K562 (cell line): ENCODE measurements at regions not wholly inside any gene's neighbourhood (a gene's known extent, or its start where the extent isn't known, plus 50 kb on each side); places are given as distances from the start of the nearest gene placed in this dataset.
"Not testable (repeated sequence)": the region's sequence is repeated elsewhere in the genome, so short reads cannot be mapped to it uniquely, and the experiment has no call there.

ENCODE experiments used
- ATAC-seq: fragments of 200-7000 bp; cut with Tn5 transposase; 3 replicates; pipeline ENCODE4 v1.9.1; 2020; ENCODE audit warnings: moderate library complexity
- BruUV-seq: library from RNA; stranded (reverse); fragments of 400-500 nt; replicated peaks from 2 replicates; lab custom pipeline; 2021; lab: Mats Ljungman, UMichigan
- CTCF ChIA-PET: fragments of 300-600 bp; formaldehyde crosslinking; extraction: SDS; loops from one replicate; lab custom pipeline; 2021; ENCODE audit warnings: low intra/inter-chr PET ratio; lab: Yijun Ruan, JAX
- POLR2A ChIA-PET: fragments of 300-600, 350-650 bp; sonication (Branson Sonifier 250); formaldehyde crosslinking; extraction: SDS; loops from one replicate; lab custom pipeline; 2021; ENCODE audit warnings: antibody characterized with exemption, inconsistent platforms; lab: Yijun Ruan, JAX
- DNase-seq, 4 experiments: peaks; one replicate each; pipeline versions ENCODE4 v3.0.0 to v3.0.0-alpha.2; 2011 to 2018; ENCODE audit warnings: low spot score in 3 of 4, mixed read lengths in 3 of 4; ENCODE audit errors: extremely low read depth in 1 of 4
- FAIRE-seq: peaks from 2 replicates; lab custom pipeline; 2011; peaks lifted over from hg19 to GRCh38; lab: Jason Lieb, UNC
- H2AFZ ChIP-seq: 2 replicates; pipeline ENCODE4 v1.6.0; 2011; ENCODE audit warnings: low read depth, low read length, control low read depth, inconsistent platforms
- H3K27ac ChIP-seq: fragments of 200-600 bp; 3 replicates; pipeline ENCODE4 v1.8.0; 2011; ENCODE audit warnings: low read depth, mild to moderate bottlenecking, control low read depth, inconsistent platforms, low read length, moderate library complexity, mixed read lengths; ENCODE audit errors: extremely low read depth
- H3K27me3 ChIP-seq, 2 experiments: fragments of 300-600 bp in 1 of 2; 2 replicates in 1 of 2; 3 replicates in 1 of 2; pipeline versions ENCODE4 v1.6.0 to v1.8.0; 2011; ENCODE audit warnings: inconsistent platforms in 2 of 2, low read length in 2 of 2, mild to moderate bottlenecking in 1 of 2, mixed read lengths in 1 of 2, moderate library complexity in 1 of 2; ENCODE audit not compliant: control insufficient read depth in 2 of 2, insufficient read depth in 2 of 2
- H3K36me3 ChIP-seq: fragments of 300-600 bp; 3 replicates; pipeline ENCODE4 v1.8.0; 2011; ENCODE audit warnings: mild to moderate bottlenecking, low read length, inconsistent platforms; ENCODE audit not compliant: control insufficient read depth, insufficient read depth
- H3K4me1 ChIP-seq, 2 experiments: fragments of 200-600 bp in 1 of 2; replicated peaks in 1 of 2; 2 replicates in 1 of 2; 3 replicates in 1 of 2; pipeline versions ENCODE4 v1.5.1 to v1.8.0; 2011; ENCODE audit warnings: inconsistent platforms in 2 of 2, low read length in 2 of 2, mild to moderate bottlenecking in 1 of 2, mixed read lengths in 1 of 2, moderate library complexity in 1 of 2; ENCODE audit not compliant: control insufficient read depth in 2 of 2, insufficient read depth in 2 of 2
- H3K4me2 ChIP-seq: 2 replicates; pipeline ENCODE4 v1.6.1; 2011; ENCODE audit warnings: low read length, control low read depth, inconsistent platforms, mixed read lengths; ENCODE audit not compliant: insufficient read depth
- H3K4me3 ChIP-seq: fragments of 200-600 bp; sonication (generic), shearing (Covaris generic); 2 replicates; pipeline ENCODE4 v1.5.1; 2016; ENCODE audit warnings: control low read depth, inconsistent platforms
- H3K79me2 ChIP-seq: fragments of 200-600 bp; 3 replicates; pipeline ENCODE4 v1.8.0; 2011; ENCODE audit warnings: low read length, inconsistent platforms; ENCODE audit not compliant: control insufficient read depth, insufficient read depth
- H3K9ac ChIP-seq, 2 experiments: 2 replicates each; pipeline versions ENCODE4 v1.6.0 to v1.6.1; 2011; ENCODE audit warnings: low read depth in 2 of 2, low read length in 2 of 2, control low read depth in 1 of 2, inconsistent platforms in 1 of 2, mild to moderate bottlenecking in 1 of 2, mixed read lengths in 1 of 2; ENCODE audit not compliant: insufficient read depth in 1 of 2
- H3K9me1 ChIP-seq: one replicate; pipeline ENCODE4 v1.6.0; 2011; ENCODE audit warnings: inconsistent platforms, mild to moderate bottlenecking, low read length, moderate library complexity; ENCODE audit not compliant: control insufficient read depth, insufficient read depth
- H3K9me3 ChIP-seq: replicated peaks from 2 replicates; pipeline ENCODE4 v1.5.1; 2011; ENCODE audit warnings: low read depth, low read length, inconsistent platforms; ENCODE audit not compliant: control insufficient read depth, insufficient read depth
- H4K20me1 ChIP-seq: replicated peaks from 2 replicates; pipeline ENCODE4 v1.6.1; 2011; ENCODE audit warnings: low read length, inconsistent platforms, mixed read lengths; ENCODE audit not compliant: control insufficient read depth, insufficient read depth
- EP300 ChIP-seq: IDR thresholded peaks from 2 replicates; pipeline ENCODE4 v1.6.1; 2012; ENCODE audit warnings: low read length, improper control_type of control experiment
- PHB ChIP-seq: fragments of 250-450 bp; sonication (Bioruptor Pico); IDR thresholded peaks from 2 replicates; pipeline ENCODE4 v1.5.0; 2021
- WGBS: fragments of 100-300 bp; shearing (Covaris generic); methylation state at CpG from one replicate; pipeline ENCODE4 v1.1.6; 2016; ENCODE audit warnings: low coverage, mixed read lengths; ENCODE audit not compliant: insufficient coverage; ENCODE audit errors: missing lambda C conversion rate; 5-methylcytosine and 5-hydroxymethylcytosine counted together
- in situ Hi-C: fragments of 300-500 bp; cut with MboI; formaldehyde crosslinking; loops from 4 replicates; pipeline ENCODE4 v1.15.0; 2018; ENCODE audit warnings: inconsistent platforms, mixed read lengths
- intact Hi-C: fragments of 100-400 bp; cut with micrococcal nuclease; formaldehyde crosslinking; loops from 2 replicates; pipeline ENCODE4 v1.14.2; 2022
- TF ChIP-seq, protein P1 (sequence below): fragments of 250-450 bp; sonication (Bioruptor Pico); IDR thresholded peaks from 2 replicates; pipeline ENCODE4 v1.8.0; 2022; ENCODE audit warnings: moderate library complexity, mild to moderate bottlenecking, inconsistent platforms
- TF ChIP-seq, protein P2 (sequence below): sonication (generic); formaldehyde crosslinking; IDR thresholded peaks from 2 replicates; pipeline ENCODE4 v1.8.1; 2023; ENCODE audit warnings: mild to moderate bottlenecking, missing genetic modification reagents

DNA sequence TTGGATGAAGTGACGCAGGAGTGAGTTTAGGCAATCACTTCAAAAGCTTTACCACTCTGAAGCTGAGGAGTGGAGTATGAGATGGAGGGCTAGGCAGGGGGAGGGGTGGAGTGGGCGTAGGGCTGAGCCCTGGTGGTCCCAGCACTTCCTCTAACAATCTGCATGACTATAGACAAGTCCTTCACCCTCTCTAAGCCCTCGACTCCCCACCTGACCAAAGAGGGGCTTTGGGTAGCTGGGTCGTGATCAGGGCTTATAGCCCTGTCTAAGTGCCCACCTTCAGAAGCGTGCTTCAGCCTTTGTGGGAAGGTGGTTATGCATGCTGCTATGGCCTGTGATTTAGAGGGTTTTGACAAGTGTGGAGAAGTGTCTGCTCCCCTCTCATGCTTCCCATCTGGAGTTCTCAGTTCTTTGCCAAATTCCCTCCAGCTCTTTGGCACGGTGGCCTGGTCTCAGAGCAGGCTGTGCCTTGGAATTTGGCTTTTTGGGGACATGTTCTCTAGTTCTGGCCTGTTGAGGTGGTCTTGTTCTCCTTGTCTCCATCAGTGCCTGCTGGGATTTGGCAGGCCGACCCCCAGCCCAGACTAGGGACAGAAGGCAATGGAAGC, 53.0 kb downstream of the ACTBL2 start:
- no peak overlapping the region for H2AFZ ChIP-seq
- ChIA-PET CTCF (no interaction called here), POLR2A (no interaction called here)
- H3K9me3 ChIP-seq = no peaks in the 10 kb centered on the region
- no peaks in the 10 kb centered on the region for H4K20me1 ChIP-seq
- no peak overlapping the region for H3K4me2 ChIP-seq
- H3K27me3 ChIP-seq = peaks cover 0 to 10% of the 10 kb centered on the region in 2 experiments; a peak in 1 of 5 replicates
- ATAC-seq (no peak), FAIRE-seq (no peak), DNase-seq (no peak)
- H3K27ac ChIP-seq = no peak overlapping the region
- no peak overlapping the region for H3K9ac ChIP-seq
- TF ChIP-seq, protein P1, sequence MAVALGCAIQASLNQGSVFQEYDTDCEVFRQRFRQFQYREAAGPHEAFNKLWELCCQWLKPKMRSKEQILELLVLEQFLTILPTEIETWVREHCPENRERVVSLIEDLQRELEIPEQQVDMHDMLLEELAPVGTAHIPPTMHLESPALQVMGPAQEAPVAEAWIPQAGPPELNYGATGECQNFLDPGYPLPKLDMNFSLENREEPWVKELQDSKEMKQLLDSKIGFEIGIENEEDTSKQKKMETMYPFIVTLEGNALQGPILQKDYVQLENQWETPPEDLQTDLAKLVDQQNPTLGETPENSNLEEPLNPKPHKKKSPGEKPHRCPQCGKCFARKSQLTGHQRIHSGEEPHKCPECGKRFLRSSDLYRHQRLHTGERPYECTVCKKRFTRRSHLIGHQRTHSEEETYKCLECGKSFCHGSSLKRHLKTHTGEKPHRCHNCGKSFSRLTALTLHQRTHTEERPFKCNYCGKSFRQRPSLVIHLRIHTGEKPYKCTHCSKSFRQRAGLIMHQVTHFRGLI (CRISPR knock-in tag) = no peak
- TF ChIP-seq PHB (CRISPR knock-in tag) = no peak
- TF ChIP-seq EP300 = no peak
- TF ChIP-seq, protein P2, sequence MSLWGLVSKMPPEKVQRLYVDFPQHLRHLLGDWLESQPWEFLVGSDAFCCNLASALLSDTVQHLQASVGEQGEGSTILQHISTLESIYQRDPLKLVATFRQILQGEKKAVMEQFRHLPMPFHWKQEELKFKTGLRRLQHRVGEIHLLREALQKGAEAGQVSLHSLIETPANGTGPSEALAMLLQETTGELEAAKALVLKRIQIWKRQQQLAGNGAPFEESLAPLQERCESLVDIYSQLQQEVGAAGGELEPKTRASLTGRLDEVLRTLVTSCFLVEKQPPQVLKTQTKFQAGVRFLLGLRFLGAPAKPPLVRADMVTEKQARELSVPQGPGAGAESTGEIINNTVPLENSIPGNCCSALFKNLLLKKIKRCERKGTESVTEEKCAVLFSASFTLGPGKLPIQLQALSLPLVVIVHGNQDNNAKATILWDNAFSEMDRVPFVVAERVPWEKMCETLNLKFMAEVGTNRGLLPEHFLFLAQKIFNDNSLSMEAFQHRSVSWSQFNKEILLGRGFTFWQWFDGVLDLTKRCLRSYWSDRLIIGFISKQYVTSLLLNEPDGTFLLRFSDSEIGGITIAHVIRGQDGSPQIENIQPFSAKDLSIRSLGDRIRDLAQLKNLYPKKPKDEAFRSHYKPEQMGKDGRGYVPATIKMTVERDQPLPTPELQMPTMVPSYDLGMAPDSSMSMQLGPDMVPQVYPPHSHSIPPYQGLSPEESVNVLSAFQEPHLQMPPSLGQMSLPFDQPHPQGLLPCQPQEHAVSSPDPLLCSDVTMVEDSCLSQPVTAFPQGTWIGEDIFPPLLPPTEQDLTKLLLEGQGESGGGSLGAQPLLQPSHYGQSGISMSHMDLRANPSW (CRISPR knock-in tag) = no peak
- BruUV-seq = no TSS peak
- intact Hi-C loops (no loop called here), in situ Hi-C loops (no loop called here)
- no peaks in the 10 kb centered on the region for H3K79me2 ChIP-seq
- WGBS = 3% methylated on average over 5 of the region's 7 CpGs
- no peaks in the 10 kb centered on the region for H3K4me1 ChIP-seq
- no peak overlapping the region for H3K4me3 ChIP-seq
- no peaks in the 10 kb centered on the region for H3K36me3 ChIP-seq
- H3K9me1 ChIP-seq = no peaks in the 10 kb centered on the region

DNA sequence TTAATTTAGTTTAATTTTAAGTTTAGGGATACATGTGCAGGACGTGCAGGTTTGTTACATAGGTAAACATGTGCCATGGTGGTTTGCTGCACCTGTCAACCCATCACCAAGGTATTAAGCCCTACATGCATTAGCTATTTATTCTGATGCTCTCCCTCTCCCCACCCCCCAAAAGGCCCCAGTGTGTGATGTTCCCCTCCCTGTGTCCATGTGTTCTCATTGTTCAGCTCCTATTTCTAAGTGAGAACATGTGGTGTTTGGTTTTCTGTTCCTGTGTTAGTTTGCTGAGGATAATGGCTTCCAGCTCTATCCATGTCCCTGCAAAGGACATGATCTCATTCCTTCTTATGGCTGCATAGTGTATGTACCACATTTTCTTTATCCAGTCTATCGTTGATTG, 53.6 kb downstream of the ACTBL2 start:
- H4K20me1 ChIP-seq, H3K4me3 ChIP-seq, H3K27ac ChIP-seq, FAIRE-seq, BruUV-seq, H3K9ac ChIP-seq, in situ Hi-C loops, H3K4me1 ChIP-seq, H3K9me3 ChIP-seq, ATAC-seq, H3K4me2 ChIP-seq, H3K79me2 ChIP-seq, CTCF ChIA-PET, DNase-seq, intact Hi-C loops, H3K9me1 ChIP-seq, H3K36me3 ChIP-seq, H2AFZ ChIP-seq: not testable (repeated sequence)
- 11% methylated on average over 2 of the region's 2 CpGs for WGBS
- H3K27me3 ChIP-seq = peaks cover 2 to 12% of the 10 kb centered on the region in 2 experiments; a peak in 2 of 5 replicates
- POLR2A ChIA-PET = interaction anchor here (0.6 kb wide), 1 partner anchor 262 kb away, joined by 3 read pairs; no protein-coding TSS in a partner anchor
